ENCODE measurements at regions not wholly inside any gene's neighbourhood (a gene's known extent, or its start where the extent isn't known, plus 50 kb on each side); places are given as distances from the start of the nearest gene placed in this dataset.

DNA sequence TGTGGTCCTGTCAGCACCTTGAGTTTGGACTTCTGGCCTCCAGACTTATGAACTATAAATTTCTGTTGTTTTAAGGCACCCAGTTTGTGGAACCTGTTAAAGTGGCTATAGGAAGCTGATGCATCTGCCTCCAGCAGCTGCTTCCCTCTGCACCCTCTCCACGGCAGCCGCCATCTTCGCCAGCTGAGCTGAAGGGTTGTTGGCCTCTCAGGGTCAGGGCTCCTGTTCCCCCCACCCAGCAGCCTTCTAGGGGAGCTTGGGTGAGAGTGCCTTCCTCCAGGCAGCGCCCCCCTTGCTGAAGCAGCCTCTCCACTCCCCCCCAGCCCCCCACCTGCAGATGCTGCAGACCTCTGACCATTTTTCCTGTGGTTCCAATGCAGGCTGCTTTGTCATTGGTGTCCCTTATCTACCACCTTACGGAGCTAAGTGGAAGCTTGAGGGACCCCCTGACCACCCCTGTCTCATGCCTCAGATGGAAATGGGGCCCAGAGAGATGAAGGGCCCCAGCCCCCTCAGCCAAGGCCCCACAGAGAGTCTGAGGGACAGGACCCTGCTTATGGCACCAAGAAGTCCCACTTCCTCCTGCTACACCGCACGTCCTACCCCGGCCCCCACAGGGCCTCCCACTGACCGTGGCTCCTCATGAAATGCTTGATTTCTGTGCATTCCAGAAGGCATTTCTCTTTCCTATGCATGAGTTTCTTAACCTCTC, 61.4 kb upstream of the TLE3 start:
- no peak for DNase-seq (ENCODE audit: low spot score)

DNA sequence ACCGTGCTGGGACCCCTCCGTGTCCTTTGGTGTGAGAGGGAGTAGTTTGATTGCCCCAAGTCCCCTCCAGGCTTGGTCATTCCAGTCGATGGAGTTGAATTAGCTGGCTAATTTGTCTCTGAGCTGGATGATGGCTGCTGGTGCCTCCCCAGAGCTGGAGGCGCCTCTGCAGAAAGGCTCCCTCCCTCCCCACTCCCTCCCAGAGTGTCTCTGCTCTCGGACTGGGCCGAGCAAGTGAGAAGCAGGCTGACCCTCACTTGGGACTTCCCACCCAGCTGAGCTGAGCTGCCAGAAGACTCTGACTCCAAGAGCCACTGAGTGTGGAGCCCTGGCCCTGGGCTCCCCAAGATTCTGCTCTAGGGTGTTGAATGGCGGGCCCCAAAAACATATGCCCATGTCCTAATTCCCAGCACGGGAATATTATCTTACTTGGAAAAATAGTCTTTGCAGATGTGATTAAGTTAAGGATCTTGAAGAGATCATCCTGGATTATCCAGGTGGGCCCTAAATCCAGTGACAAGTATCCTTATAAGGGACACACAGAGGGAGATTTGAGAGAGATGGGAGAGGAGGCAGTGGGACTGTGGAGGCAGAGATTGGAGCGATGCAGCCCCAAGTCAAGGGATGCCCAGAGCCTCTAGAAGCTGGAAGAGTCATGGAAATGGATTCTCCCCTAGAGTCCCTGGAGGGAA, 60.7 kb upstream of the TLE3 start:
- DNase-seq (ENCODE audit: low spot score) = no peak

DNA sequence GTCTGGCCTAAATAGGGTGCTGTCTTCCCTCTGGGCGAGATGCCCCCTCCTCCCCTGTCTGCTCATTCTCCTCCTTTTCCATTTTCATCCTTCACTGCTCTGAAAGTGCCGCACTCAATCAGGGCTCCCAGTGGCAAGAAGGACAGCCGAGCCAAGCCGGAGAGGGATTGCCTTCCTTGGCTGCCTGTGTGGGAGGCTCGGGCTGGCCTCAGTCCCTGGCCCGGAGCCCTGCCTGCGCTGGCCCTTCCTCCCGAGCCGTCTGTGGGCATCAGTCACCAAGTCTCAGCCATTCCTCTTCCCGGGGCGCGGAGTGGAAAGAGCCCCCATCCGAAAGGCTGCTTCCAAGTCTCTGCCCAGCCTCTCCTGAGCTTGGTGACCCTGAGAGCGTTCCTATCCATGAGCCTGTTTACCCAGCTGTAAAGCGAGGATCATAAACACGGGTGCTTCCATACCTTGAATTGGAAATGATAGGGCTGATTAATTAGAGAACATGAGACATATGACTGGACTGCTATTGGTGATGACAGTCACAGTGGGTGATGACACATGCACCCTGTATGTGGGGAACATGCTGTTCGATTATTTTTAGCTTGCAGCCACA, 59.1 kb upstream of the TLE3 start:
- no peak for DNase-seq (ENCODE audit: low spot score)

DNA sequence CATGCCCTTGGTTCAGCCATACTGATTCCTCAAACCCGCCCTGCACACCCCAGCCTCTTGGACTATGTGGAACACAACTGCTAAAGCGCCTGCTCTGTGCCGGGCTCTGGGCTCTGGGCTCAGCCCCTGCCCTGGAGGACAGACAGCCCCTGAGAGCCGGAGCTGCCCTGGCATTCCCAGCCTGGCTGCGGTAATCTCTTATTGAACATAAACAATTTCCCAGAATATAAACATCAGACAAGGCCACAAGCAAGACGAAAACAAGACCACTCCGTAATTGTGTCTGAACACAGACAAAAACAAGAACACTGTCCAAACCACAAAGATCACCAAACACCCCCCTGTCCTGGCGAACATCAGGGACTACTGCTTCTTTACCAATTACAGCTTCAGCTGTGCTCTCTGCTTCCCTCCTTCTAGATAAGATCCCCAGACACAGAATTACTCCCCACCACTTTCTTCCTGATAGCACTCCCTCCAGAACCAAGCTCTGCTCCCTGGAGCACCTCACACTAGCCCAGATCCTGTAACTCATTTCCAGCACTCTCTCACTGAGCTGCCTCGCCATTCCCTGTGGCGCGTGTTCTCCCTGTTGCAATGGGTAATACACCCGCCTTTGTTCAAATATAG, 57.1 kb upstream of the TLE3 start:
- DNase-seq (ENCODE audit: low spot score) = no peak

DNA sequence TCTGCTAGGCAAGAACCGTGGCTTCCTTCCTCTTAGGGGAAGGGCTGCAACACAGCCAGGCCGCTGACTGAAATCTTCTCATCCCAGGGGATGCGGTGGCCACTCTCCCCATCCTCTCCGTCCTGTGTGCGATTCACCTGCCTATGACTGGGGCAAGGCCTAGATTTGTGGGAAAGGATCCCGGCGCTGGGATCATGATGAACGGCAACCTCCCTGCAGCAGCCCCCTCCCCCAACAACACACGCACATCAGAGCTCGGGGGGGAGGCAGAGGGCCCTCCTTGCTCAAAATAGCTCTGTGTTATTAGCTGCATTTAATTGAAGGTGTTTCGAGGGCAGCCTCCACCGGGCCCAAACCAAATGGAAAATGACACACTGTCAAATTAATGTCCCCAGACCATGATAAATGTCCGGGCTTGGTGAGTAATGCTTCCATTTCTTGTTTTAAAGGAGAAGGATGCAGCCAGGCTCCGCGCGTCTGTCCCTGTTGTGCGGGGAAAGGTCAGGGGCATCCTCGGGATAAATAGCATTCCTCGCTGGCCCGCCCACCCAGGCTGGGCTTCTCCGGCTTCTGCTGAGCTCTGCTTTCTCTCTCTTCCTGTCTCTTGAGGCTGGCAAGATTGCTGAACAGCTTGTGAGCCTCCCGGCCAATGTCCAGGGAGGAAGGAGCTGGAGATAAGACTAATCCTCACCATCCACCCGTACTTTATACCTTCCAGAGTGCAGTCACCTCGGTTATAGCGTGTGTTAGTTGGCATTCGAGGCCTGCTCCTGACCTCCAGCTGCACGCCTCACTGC, 56.4 kb upstream of the TLE3 start:
- no peak for DNase-seq (ENCODE audit: low spot score)

DNA sequence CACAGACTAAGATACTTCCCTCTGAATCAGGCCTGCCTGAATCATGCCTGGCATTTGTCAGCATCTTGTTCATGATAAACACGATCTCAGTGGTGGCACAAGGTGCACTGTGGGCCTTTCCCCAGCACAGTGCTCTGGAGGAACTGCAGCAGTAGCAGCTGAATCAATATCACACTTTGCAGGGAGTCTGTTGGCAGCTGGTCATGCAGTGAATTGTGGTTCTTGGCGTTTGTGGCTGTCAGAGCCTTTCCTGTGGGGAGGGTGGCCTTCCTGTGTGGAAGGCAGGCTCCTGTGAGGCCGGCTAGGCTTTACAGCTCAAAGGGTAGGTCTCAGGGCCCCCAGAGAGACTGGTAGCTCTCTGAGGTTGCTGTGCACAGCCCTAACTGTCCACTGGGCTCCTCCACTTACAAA, 54.4 kb upstream of the TLE3 start:
- no peak for DNase-seq (ENCODE audit: low spot score)

DNA sequence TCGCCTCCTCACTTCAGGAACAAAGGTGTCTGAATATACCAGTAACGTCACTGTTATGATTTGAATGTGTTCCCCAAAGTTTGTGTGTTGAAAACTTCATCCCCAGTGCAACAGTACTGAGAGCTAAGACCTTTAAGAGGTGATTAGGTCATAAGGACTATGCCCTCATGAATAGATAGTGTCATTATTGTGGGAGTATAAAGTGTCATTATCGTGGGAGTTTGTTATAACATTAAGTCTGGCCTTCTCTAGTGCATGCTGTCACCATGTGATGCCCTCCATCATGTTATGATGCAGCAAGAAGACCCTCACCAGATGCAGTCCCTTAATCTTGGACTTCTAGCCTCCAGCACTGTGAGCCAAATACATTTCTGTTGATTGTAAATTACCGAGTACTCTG, 53.7 kb upstream of the TLE3 start:
- no peak for DNase-seq (ENCODE audit: low spot score)

DNA sequence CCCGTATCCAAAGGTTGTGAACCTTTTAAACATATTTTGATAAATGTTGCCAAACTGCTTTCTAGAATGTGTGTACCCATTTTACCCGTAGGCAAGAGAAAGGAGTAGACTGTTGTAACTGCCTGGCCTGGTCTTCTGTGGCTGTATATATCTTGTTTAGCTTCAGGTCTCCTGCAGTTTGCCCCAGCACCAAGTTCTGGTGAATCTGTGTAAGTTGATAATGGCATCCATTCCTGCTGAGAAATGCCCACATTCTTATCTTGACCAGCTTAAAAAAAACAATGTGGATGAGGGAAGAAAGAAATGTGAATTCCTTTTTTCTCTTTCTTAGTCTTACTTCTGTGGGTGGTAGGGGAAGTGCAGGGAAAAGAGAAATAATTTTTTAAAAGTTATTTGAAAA, 53.3 kb upstream of the TLE3 start:
- no peak for DNase-seq (ENCODE audit: low spot score)

DNA sequence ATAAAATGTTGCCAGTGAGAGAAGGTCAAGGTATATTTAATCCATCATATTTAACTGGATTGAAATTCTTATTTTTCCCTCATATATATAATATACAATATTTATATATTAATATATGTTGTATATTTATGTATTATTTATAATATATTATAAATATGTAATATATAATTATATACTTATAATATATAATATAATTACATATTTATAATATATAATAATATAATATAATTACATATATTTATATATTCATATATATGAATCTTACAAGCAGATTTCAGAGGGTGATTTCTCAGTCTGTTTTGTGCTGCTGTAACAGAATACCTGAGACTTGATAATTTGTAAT, 52.7 kb upstream of the TLE3 start:
- no peak for DNase-seq (ENCODE audit: low spot score)

DNA sequence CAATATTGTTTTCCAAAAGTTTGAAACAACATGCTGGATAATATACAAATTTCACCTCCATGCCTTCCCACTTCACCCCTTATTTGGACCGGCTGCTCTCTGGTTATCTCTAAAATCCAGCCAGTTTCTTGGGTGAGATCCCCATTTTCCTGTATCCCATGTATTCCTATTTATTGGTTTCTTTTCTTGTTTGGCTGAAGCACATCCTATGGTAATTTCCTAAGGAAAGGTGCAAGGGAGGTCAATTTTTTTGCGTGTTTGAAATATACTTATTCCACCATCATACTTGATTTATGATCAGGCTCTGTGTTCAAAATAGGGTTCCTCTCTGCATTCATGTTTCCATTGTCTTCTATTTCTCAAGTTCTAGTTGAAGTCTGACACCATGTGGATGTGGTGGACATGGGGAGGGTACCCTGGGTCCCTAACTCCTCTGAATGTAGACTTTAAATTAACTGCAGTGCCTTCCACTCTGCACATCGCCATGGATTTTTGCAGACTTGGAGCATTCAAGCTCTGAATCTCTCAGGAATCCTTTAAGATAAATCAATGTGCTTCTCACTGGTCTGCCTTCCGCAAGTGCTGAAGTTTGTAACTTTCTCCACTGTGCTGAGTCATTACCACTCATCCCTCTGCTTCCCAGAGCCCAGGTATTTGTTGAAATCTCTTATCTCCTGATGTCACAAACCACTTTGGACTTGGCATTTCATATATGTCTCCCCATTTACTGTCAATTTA, 52.1 kb upstream of the TLE3 start:
- DNase-seq (ENCODE audit: low spot score) = no peak

DNA sequence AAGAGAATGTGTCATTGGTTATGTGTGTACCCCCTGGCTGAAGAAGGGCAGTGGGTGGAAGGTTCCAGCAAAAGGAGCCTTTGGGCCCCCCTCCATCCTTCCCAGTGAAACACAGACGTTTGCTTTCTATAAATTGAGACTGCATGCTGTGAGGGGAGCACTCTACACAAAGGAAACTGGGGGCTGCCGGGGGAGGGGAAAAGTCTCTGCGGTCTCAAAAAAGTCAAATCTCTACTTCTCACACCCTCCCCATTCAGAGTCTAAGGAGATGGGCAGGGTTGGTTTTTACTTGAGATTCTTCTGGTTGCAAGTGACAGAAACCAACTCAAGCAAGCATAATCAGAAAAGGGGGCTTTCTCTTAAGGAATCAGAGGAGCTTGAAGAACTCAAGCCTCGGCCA, 50.1 kb upstream of the TLE3 start:
- DNase-seq (ENCODE audit: low spot score) = no peak
